Astrocyte (in vitro differentiated cells and primary cell): ENCODE measurements at regions not wholly inside any gene's neighbourhood (a gene's known extent, or its start where the extent isn't known, plus 50 kb on each side); places are given as distances from the start of the nearest gene placed in this dataset.

Experiments
- EZH2 ChIP-seq: IDR thresholded peaks from 2 replicates; pipeline ENCODE4 v1.6.1; 2012; ENCODE audit warnings: mild to moderate bottlenecking, low read length, inconsistent platforms; ENCODE audit not compliant: insufficient read depth
- TF ChIP-seq, protein P1 (sequence below): IDR thresholded peaks from 2 replicates; pipeline ENCODE4 v1.5.1; 2011; ENCODE audit warnings: low read depth, mild to moderate bottlenecking, inconsistent platforms, low read length, moderate library complexity; ENCODE audit not compliant: insufficient read depth

DNA sequence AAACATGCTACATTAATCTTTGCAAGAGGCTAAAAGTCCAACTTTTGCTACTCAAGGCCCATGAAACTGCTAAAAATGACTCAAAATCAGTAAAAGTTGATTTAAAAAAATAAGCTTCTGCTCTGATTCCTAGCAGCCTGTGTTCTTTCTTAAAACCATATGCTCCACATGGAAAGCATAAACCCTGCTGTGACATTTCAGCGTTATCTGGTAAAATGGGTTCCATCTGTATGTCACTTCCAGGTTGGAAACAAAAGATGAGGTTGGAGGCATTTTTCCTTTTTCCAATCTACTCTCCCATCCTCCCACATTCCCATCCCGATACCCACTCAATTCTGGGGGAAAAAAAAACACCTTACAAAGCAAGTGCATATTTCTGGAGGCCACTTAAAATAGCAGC, 439.5 kb downstream of the NEBL start:
- no peak for TF ChIP-seq EZH2
- TF ChIP-seq, protein P1, sequence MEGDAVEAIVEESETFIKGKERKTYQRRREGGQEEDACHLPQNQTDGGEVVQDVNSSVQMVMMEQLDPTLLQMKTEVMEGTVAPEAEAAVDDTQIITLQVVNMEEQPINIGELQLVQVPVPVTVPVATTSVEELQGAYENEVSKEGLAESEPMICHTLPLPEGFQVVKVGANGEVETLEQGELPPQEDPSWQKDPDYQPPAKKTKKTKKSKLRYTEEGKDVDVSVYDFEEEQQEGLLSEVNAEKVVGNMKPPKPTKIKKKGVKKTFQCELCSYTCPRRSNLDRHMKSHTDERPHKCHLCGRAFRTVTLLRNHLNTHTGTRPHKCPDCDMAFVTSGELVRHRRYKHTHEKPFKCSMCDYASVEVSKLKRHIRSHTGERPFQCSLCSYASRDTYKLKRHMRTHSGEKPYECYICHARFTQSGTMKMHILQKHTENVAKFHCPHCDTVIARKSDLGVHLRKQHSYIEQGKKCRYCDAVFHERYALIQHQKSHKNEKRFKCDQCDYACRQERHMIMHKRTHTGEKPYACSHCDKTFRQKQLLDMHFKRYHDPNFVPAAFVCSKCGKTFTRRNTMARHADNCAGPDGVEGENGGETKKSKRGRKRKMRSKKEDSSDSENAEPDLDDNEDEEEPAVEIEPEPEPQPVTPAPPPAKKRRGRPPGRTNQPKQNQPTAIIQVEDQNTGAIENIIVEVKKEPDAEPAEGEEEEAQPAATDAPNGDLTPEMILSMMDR, result no peak
